Cardiac muscle cell (in vitro differentiated cells and primary cell): ENCODE measurements at regions not wholly inside any gene's neighbourhood (a gene's known extent, or its start where the extent isn't known, plus 50 kb on each side); places are given as distances from the start of the nearest gene placed in this dataset.

Experiments used
- DNase-seq, 2 donors: peaks; one replicate each; pipeline versions ENCODE4 v3.0.0 to v3.0.0-alpha.2; 2010 to 2017; ENCODE audit warnings: low read depth in 1 of 2, low spot score in 1 of 2
- H3K27ac ChIP-seq: fragments of 200-600 bp; sonication (generic); 2 replicates; pipeline ENCODE4 v1.5.1; 2016
- H3K27me3 ChIP-seq: fragments of 200-600 bp; sonication (generic); 2 replicates; pipeline ENCODE4 v1.6.0; 2016; ENCODE audit warnings: control low read depth
- H3K36me3 ChIP-seq: fragments of 200-600 bp; sonication (generic); 2 replicates; pipeline ENCODE4 v1.5.1; 2016; ENCODE audit warnings: control low read depth
- H3K4me1 ChIP-seq: fragments of 200-600 bp; sonication (generic); 2 replicates; pipeline ENCODE4 v1.8.1; 2017; ENCODE audit warnings: low read depth, mild to moderate bottlenecking, mixed run types
- H3K4me3 ChIP-seq: fragments of 200-600 bp; sonication (generic); 2 replicates; pipeline ENCODE4 v1.5.1; 2016; ENCODE audit warnings: mild to moderate bottlenecking
- H3K9me3 ChIP-seq: fragments of 200-600 bp; sonication (generic); 2 replicates; pipeline ENCODE4 v1.5.1; 2017; ENCODE audit warnings: low read depth, mild to moderate bottlenecking, control low read depth
- CTCF ChIP-seq: IDR thresholded peaks from 2 replicates; pipeline ENCODE4 v1.5.1; 2012; ENCODE audit warnings: low read depth, mild to moderate bottlenecking, low read length

- H3K4me3 ChIP-seq = no peak overlapping the region
- H3K27ac ChIP-seq = no peak overlapping the region
- no peaks in the 10 kb centered on the region for H3K27me3 ChIP-seq
- TF ChIP-seq CTCF = no peak
- no peak for DNase-seq
- peaks cover 2% of the 10 kb centered on the region for H3K4me1 ChIP-seq
- no peaks in the 10 kb centered on the region for H3K9me3 ChIP-seq
- H3K36me3 ChIP-seq = no peaks in the 10 kb centered on the region
Measured at GRCh38 chr6:6861351-6861894, 246.3 kb upstream of the RREB1 start.

- TF ChIP-seq CTCF = no peak
- no peaks in the 10 kb centered on the region for H3K9me3 ChIP-seq
- no peaks in the 10 kb centered on the region for H3K36me3 ChIP-seq
- DNase-seq = no peak
- no peaks in the 10 kb centered on the region for H3K4me1 ChIP-seq
- no peak overlapping the region for H3K27ac ChIP-seq
- H3K4me3 ChIP-seq = no peak overlapping the region
- H3K27me3 ChIP-seq = no peaks in the 10 kb centered on the region
Measured at GRCh38 chr6:6861995-6862394, 245.8 kb upstream of the RREB1 start.

- Histone ChIP-seq H3K4me1 (no peaks in the 10 kb centered on the region), H3K27ac (no peak overlapping the region), H3K27me3 (no peaks in the 10 kb centered on the region), H3K4me3 (no peak overlapping the region), H3K36me3 (no peaks in the 10 kb centered on the region), H3K9me3 (no peaks in the 10 kb centered on the region)
- no peak for DNase-seq
- TF ChIP-seq CTCF = no peak
Measured at GRCh38 chr6:6863970-6864639, 243.7 kb upstream of the RREB1 start.

- TF ChIP-seq CTCF = no peak
- H3K4me1 ChIP-seq = no peaks in the 10 kb centered on the region
- H3K9me3 ChIP-seq = no peaks in the 10 kb centered on the region
- DNase-seq = no peak
- H3K27ac ChIP-seq = no peak overlapping the region
- no peak overlapping the region for H3K4me3 ChIP-seq
- no peaks in the 10 kb centered on the region for H3K36me3 ChIP-seq
- no peaks in the 10 kb centered on the region for H3K27me3 ChIP-seq
Measured at GRCh38 chr6:6865611-6866010, 242.2 kb upstream of the RREB1 start.

GRCh38 chr6:6866656-6867403, 240.9 kb upstream of the RREB1 start:
- no peaks in the 10 kb centered on the region for H3K9me3 ChIP-seq
- no peak overlapping the region for H3K4me3 ChIP-seq
- no peak overlapping the region for H3K27ac ChIP-seq
- no peak for DNase-seq
- no peaks in the 10 kb centered on the region for H3K4me1 ChIP-seq
- no peaks in the 10 kb centered on the region for H3K36me3 ChIP-seq
- H3K27me3 ChIP-seq = no peaks in the 10 kb centered on the region
- no peak for TF ChIP-seq CTCF
